Gastroesophageal sphincter (tissue), 3 donors: ENCODE measurements at regions not wholly inside any gene's neighbourhood (a gene's known extent, or its start where the extent isn't known, plus 50 kb on each side); places are given as distances from the start of the nearest gene placed in this dataset.

Experiments used
- CTCF ChIP-seq, 4 experiments: fragments of 200-600 bp in 2 of 4; fragments of 450-650 bp in 2 of 4; sonication (generic) in 1 of 4; IDR thresholded peaks; one replicate each; pipeline ENCODE4 v1.5.1; 2017 to 2019; ENCODE audit warnings: antibody characterized with exemption in 4 of 4, mild to moderate bottlenecking in 2 of 4, moderate library complexity in 2 of 4
- POLR2A ChIP-seq, 2 donors: fragments of 450-650 bp; IDR thresholded peaks; one replicate each; pipeline ENCODE4 v1.6.1; 2017; ENCODE audit warnings: antibody characterized with exemption in 2 of 2, mild to moderate bottlenecking in 2 of 2, moderate library complexity in 1 of 2

- no peak for TF ChIP-seq CTCF (IDR thresholded peaks at IDR 0.05)
- no peak for TF ChIP-seq POLR2A (IDR thresholded peaks at IDR 0.05)
Observed at GRCh38 chr3:124258057-124258500, 266.2 kb upstream of the ROPN1 start.
